D721Med (cell line): ENCODE measurements at regions not wholly inside any gene's neighbourhood (a gene's known extent, or its start where the extent isn't known, plus 50 kb on each side); places are given as distances from the start of the nearest gene placed in this dataset.

Experiments
- DNase-seq: peaks from one replicate; pipeline ENCODE4 v3.0.0; 2011; ENCODE audit warnings: low spot score; ENCODE audit not compliant: insufficient read length
- FAIRE-seq: peaks from 2 replicates; lab custom pipeline; 2011; peaks lifted over from hg19 to GRCh38; lab: Jason Lieb, UNC
- CTCF ChIP-seq: IDR thresholded peaks from 2 replicates; pipeline ENCODE4 v1.5.1; 2012; ENCODE audit warnings: mild to moderate bottlenecking, control low read depth; ENCODE audit not compliant: insufficient read depth; ENCODE audit errors: missing control alignments

- no peak for TF ChIP-seq CTCF
- DNase-seq, result no peak
- FAIRE-seq, result no peak
Observed at GRCh38 chr5:114192108-114192507, 169.8 kb upstream of the KCNN2 start.

GRCh38 chr5:114201332-114201731 is 160.5 kb upstream of the KCNN2 start:
- TF ChIP-seq CTCF, result no peak
- FAIRE-seq, result no peak
- no peak for DNase-seq

- DNase-seq (no peak), FAIRE-seq (no peak)
- TF ChIP-seq CTCF, result no peak
Observed at GRCh38 chr5:114204923-114205322, 156.9 kb upstream of the KCNN2 start.

- FAIRE-seq (no peak), DNase-seq (no peak)
- TF ChIP-seq CTCF, result no peak
Observed at GRCh38 chr5:114206640-114207039, 155.2 kb upstream of the KCNN2 start.

GRCh38 chr5:114207615-114208014 is 154.3 kb upstream of the KCNN2 start:
- TF ChIP-seq CTCF, result no peak
- DNase-seq (no peak), FAIRE-seq (no peak)

GRCh38 chr5:114208120-114208519 is 153.8 kb upstream of the KCNN2 start:
- DNase-seq (no peak), FAIRE-seq (no peak)
- no peak for TF ChIP-seq CTCF

- DNase-seq (no peak), FAIRE-seq (no peak)
- no peak for TF ChIP-seq CTCF
Observed at GRCh38 chr5:114208588-114208987, 153.3 kb upstream of the KCNN2 start.
